Stomach (tissue), 8 donors: ENCODE measurements at regions not wholly inside any gene's neighbourhood (a gene's known extent, or its start where the extent isn't known, plus 50 kb on each side); places are given as distances from the start of the nearest gene placed in this dataset.

Experiments
- DNase-seq, 2 donors: peaks; one replicate each; pipeline versions ENCODE4 v3.0.0 to v3.0.0-alpha.2; 2013 to 2019
- H3K27ac ChIP-seq, 5 donors: fragments of 200-600 bp in 4 of 5; sonication (generic) in 4 of 5; one replicate each; pipeline ENCODE4 v1.5.1; 2013 to 2019; ENCODE audit warnings: mild to moderate bottlenecking in 1 of 5, moderate library complexity in 1 of 5
- H3K27me3 ChIP-seq, 3 donors: fragments of 200-600 bp; sonication (generic); one replicate each; pipeline ENCODE4 v1.5.1; 2017 to 2019; ENCODE audit warnings: mixed run types in 1 of 3
- H3K36me3 ChIP-seq, 4 donors: fragments of 200-600 bp; sonication (generic); 1 replicate in 3 of 4; 2 replicates in 1 of 4; pipeline ENCODE4 v1.5.1; 2016 to 2019
- H3K4me1 ChIP-seq, 4 donors: fragments of 200-600 bp; sonication (generic); one replicate each; pipeline ENCODE4 v1.5.1; 2016 to 2019
- H3K4me3 ChIP-seq, 4 donors: fragments of 200-600 bp; sonication (generic) in 3 of 4; one replicate each; pipeline ENCODE4 v1.5.1; 2016 to 2019; ENCODE audit warnings: mild to moderate bottlenecking in 1 of 4
- H3K9me3 ChIP-seq, 4 donors: fragments of 200-600 bp; sonication (generic); one replicate each; pipeline ENCODE4 v1.5.1; 2016 to 2019
- EP300 ChIP-seq: sonication (generic); formaldehyde crosslinking; IDR thresholded peaks from one replicate; pipeline ENCODE4 v1.6.1; 2017; ENCODE audit warnings: antibody characterized with exemption
- POLR2A ChIP-seq, 4 donors: fragments of 450-650 bp; IDR thresholded peaks; one replicate each; pipeline ENCODE4 v1.6.1; 2016; ENCODE audit warnings: antibody characterized with exemption in 4 of 4, control low read depth in 2 of 4, mild to moderate bottlenecking in 1 of 4, moderate library complexity in 1 of 4
- POLR2AphosphoS5 ChIP-seq, 3 donors: sonication (generic); formaldehyde crosslinking; IDR thresholded peaks; one replicate each; pipeline ENCODE4 v1.6.1; 2016; ENCODE audit warnings: antibody characterized with exemption in 3 of 3
- WGBS, 5 donors: extraction: QIAGEN DNeasy Blood & Tissue Kit in 3 of 5; methylation state at CpG; one replicate each; pipeline versions ENCODE4 v1.1.5 to v1.1.7; 2013 to 2018; 5-methylcytosine and 5-hydroxymethylcytosine counted together
- intact Hi-C: fragments of 100-400 bp; cut with DNase I; formaldehyde crosslinking; loops from one replicate; pipeline ENCODE4 v1.15.1; 2023; ENCODE audit warnings: low total_unique reads
- TF ChIP-seq, protein P1 (sequence below), 7 experiments: fragments of 450-650 bp in 4 of 7; fragments of 200-600 bp in 3 of 7; sonication (generic) in 3 of 7; IDR thresholded peaks; one replicate each; pipeline ENCODE4 v1.5.1; 2016 to 2019; ENCODE audit warnings: antibody characterized with exemption in 7 of 7, control low read depth in 2 of 7, mild to moderate bottlenecking in 1 of 7
- donor health status: healthy with polysubstance abuse.
- donor health status: Bipolar disorder and iron deficiency.
- donor health status: healthy.

DNA sequence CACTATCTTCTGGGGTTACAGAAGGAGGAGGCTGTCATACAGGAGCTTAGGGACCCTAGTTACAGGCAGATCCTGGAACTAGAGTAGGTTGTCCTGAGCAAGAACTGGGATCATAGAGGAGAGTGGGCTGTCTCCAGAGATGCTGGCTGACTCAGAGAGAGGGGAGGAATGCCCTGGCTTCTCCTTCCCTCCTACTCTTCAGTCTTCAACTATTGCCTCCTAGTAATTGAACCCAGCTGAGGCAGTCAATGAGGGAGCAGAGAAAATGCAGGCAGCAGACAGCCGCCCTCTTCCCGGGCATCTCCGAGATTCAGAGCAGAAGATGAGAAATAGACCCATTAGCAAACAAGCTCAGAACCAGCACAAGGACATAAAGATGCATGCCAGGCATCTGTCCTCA lies 118.3 kb upstream of the PDE5A start:
- Histone ChIP-seq H3K36me3 (no peaks in the 10 kb centered on the region), H3K4me1 (no peaks in the 10 kb centered on the region), H3K27me3 (no peaks in the 10 kb centered on the region), H3K27ac (no peak overlapping the region), H3K9me3 (no peaks in the 10 kb centered on the region), H3K4me3 (no peak overlapping the region)
- no peak for DNase-seq
- WGBS, 5 donors = 87 to 98% (median 92%) methylated on average over 3 of the region's 3 CpGs
- TF ChIP-seq, protein P1, sequence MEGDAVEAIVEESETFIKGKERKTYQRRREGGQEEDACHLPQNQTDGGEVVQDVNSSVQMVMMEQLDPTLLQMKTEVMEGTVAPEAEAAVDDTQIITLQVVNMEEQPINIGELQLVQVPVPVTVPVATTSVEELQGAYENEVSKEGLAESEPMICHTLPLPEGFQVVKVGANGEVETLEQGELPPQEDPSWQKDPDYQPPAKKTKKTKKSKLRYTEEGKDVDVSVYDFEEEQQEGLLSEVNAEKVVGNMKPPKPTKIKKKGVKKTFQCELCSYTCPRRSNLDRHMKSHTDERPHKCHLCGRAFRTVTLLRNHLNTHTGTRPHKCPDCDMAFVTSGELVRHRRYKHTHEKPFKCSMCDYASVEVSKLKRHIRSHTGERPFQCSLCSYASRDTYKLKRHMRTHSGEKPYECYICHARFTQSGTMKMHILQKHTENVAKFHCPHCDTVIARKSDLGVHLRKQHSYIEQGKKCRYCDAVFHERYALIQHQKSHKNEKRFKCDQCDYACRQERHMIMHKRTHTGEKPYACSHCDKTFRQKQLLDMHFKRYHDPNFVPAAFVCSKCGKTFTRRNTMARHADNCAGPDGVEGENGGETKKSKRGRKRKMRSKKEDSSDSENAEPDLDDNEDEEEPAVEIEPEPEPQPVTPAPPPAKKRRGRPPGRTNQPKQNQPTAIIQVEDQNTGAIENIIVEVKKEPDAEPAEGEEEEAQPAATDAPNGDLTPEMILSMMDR (IDR thresholded peaks at IDR 0.05) = no peak
- TF ChIP-seq POLR2A (IDR thresholded peaks at IDR 0.05) = no peak
- no peak for TF ChIP-seq EP300
- TF ChIP-seq POLR2AphosphoS5 (IDR thresholded peaks at IDR 0.05) = no peak
- intact Hi-C loops = no loop called here

DNA sequence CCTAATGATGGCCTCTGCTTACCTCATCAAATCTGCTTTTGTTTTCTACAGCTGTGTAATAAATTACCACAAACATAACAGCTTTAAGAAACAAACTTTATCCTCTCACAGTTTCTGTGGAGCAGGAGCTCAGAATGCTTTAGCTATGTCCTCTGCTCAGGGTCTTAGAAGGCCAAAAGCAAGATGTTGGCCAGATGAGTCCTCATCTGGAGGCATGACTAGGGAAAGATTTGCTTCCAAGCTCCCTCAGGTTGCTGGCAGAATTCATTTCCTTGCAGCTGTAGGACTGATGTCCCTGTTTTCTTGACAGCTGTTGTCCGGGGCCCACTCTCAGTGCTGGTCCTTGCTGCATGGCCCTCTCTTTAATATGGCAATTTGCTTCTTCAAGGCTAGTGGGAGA lies 116.7 kb upstream of the PDE5A start:
- WGBS, 5 donors = 64 to 90% (median 89%) methylated on average over 1 of the region's 1 CpG
- Histone ChIP-seq H3K4me3 (no peak overlapping the region), H3K4me1 (no peaks in the 10 kb centered on the region), H3K9me3 (no peaks in the 10 kb centered on the region), H3K36me3 (no peaks in the 10 kb centered on the region), H3K27me3 (no peaks in the 10 kb centered on the region), H3K27ac (no peak overlapping the region)
- intact Hi-C loops = no loop called here
- no peak for DNase-seq
- TF ChIP-seq, protein P1 (IDR thresholded peaks at IDR 0.05) = no peak
- no peak for TF ChIP-seq POLR2A (IDR thresholded peaks at IDR 0.05)
- TF ChIP-seq EP300 = no peak
- no peak for TF ChIP-seq POLR2AphosphoS5 (IDR thresholded peaks at IDR 0.05)

DNA sequence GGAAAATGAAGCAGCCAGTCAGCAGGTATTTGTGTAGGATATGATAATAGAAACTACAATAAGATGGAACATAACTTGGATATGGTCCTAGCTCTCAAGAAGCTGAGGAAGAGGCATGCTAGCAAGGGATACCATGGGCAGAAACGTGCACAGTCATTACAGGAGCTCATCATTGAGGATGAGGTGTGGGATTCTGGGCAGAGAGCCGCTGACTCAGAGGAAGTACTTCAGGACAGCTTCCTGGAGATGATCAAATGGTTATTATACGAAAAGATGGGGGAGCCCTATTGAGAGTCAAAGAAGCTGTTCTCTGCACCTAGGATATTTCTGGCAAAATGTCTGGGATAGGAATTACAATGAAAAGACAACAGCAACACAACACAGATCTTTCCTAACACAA lies 116.0 kb upstream of the PDE5A start:
- Histone ChIP-seq H3K36me3 (no peaks in the 10 kb centered on the region), H3K9me3 (no peaks in the 10 kb centered on the region), H3K4me3 (no peak overlapping the region), H3K27me3 (no peaks in the 10 kb centered on the region), H3K4me1 (peaks cover 0 to 5% (median 0%) of the 10 kb centered on the region in 4 donors), H3K27ac (no peak overlapping the region)
- 68 to 86% (median 78%) methylated on average over 3 of the region's 3 CpGs for WGBS, 5 donors
- intact Hi-C loops = no loop called here
- no peak for DNase-seq
- TF ChIP-seq, protein P1 (IDR thresholded peaks at IDR 0.05) = no peak
- TF ChIP-seq POLR2A (IDR thresholded peaks at IDR 0.05) (no peak), POLR2AphosphoS5 (IDR thresholded peaks at IDR 0.05) (no peak), EP300 (no peak)

DNA sequence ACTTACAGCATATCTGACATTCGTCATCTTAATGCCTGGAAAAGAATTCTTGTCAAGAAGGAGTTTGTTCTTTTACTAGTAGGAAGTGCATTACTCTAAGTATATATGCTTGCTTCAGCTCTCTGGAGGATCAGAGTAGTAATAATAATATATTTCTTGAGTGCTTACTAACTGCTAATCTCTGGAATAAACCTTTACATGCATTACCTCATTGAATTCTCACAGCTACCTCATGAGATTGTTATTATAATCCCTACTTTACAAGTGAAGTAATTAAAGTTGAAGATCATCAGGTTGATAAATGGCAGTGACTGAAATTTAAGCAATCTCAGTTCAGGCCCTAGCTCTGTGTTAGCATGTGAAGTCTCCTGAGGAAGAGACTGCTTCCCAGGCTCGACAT lies 115.0 kb upstream of the PDE5A start:
- no peak overlapping the region for H3K4me3 ChIP-seq
- intact Hi-C loops = no loop called here
- no peak for TF ChIP-seq POLR2AphosphoS5 (IDR thresholded peaks at IDR 0.05)
- TF ChIP-seq, protein P1 (IDR thresholded peaks at IDR 0.05) = no peak
- TF ChIP-seq EP300 = no peak
- TF ChIP-seq POLR2A (IDR thresholded peaks at IDR 0.05) = no peak
- 56 to 74% (median 68%) methylated on average over 2 of the region's 2 CpGs for WGBS, 5 donors
- no peaks in the 10 kb centered on the region for H3K9me3 ChIP-seq
- H3K4me1 ChIP-seq = peaks cover 0 to 7% (median 0%) of the 10 kb centered on the region in 4 donors
- no peaks in the 10 kb centered on the region for H3K27me3 ChIP-seq
- DNase-seq = no peak
- H3K36me3 ChIP-seq = no peaks in the 10 kb centered on the region
- no peak overlapping the region for H3K27ac ChIP-seq
